ENCODE measurements at regions not wholly inside any gene's neighbourhood (a gene's known extent, or its start where the extent isn't known, plus 50 kb on each side); places are given as distances from the start of the nearest gene placed in this dataset.
A peak's percentile ranks its signal among the peaks of the same experiment; 100 is the strongest.

- no peak for DNase-seq
These were observed 368.7 kb downstream of the MID1IP1 start for GRCh38 chrX:39169976-39170375.

GRCh38 chrX:39170464-39170863 lies 369.2 kb downstream of the MID1IP1 start:
- DNase-seq: no peak

- DNase-seq: no peak
These were observed 370.4 kb downstream of the MID1IP1 start for GRCh38 chrX:39171686-39172085.

GRCh38 chrX:39174241-39174771 lies 373.0 kb downstream of the MID1IP1 start:
- no peak for DNase-seq

- DNase-seq: no peak
These were observed 373.6 kb downstream of the MID1IP1 start for GRCh38 chrX:39174772-39175417.

- no peak for DNase-seq
These were observed 374.3 kb downstream of the MID1IP1 start for GRCh38 chrX:39175418-39176057.

GRCh38 chrX:39176105-39176504 lies 374.8 kb downstream of the MID1IP1 start:
- DNase-seq: peak in 1 of 51 donors; percentile 1

- DNase-seq: no peak
These were observed 388.2 kb downstream of the MID1IP1 start for GRCh38 chrX:39189431-39189830.

- DNase-seq: no peak
These were observed 393.4 kb downstream of the MID1IP1 start for GRCh38 chrX:39194673-39195072.

- DNase-seq: peak in 2 of 51 donors; percentile 1
These were observed 393.9 kb downstream of the MID1IP1 start for GRCh38 chrX:39195156-39195555.

- no peak for DNase-seq
These were observed 395.2 kb downstream of the MID1IP1 start for GRCh38 chrX:39196192-39197102.

- DNase-seq: no peak
These were observed 398.2 kb downstream of the MID1IP1 start for GRCh38 chrX:39199429-39199828.

- no peak for DNase-seq
These were observed 400.2 kb downstream of the MID1IP1 start for GRCh38 chrX:39201305-39201990.

- DNase-seq: no peak
These were observed 401.4 kb downstream of the MID1IP1 start for GRCh38 chrX:39202641-39203040.

GRCh38 chrX:39203427-39203826 lies 402.2 kb downstream of the MID1IP1 start:
- no peak for DNase-seq

- DNase-seq: no peak
These were observed 403.1 kb downstream of the MID1IP1 start for GRCh38 chrX:39204353-39204752.

GRCh38 chrX:39204945-39205344 lies 403.7 kb downstream of the MID1IP1 start:
- no peak for DNase-seq

- no peak for DNase-seq
These were observed 404.2 kb downstream of the MID1IP1 start for GRCh38 chrX:39205467-39205866.

- no peak for DNase-seq
These were observed 405.3 kb downstream of the MID1IP1 start for GRCh38 chrX:39206399-39207145.

- DNase-seq: no peak
These were observed 410.2 kb downstream of the MID1IP1 start for GRCh38 chrX:39211501-39211900.

- DNase-seq: no peak
These were observed 411.2 kb downstream of the MID1IP1 start for GRCh38 chrX:39212456-39212855.
